ENCODE measurements at regions not wholly inside any gene's neighbourhood (a gene's known extent, or its start where the extent isn't known, plus 50 kb on each side); places are given as distances from the start of the nearest gene placed in this dataset.
"Not testable (repeated sequence)": the region's sequence is repeated elsewhere in the genome, so short reads cannot be mapped to it uniquely, and the experiment has no call there.

- peak; percentile 8 to 57 (median 48) for TF ChIP-seq CTCF (IDR thresholded peaks at IDR 0.05)
- not testable (repeated sequence) for TF ChIP-seq POLR2A (IDR thresholded peaks at IDR 0.05)
Measured at GRCh38 chr18:14415806-14416205, 127.6 kb downstream of the POTEC start.
